ENCODE measurements at regions not wholly inside any gene's neighbourhood (a gene's known extent, or its start where the extent isn't known, plus 50 kb on each side); places are given as distances from the start of the nearest gene placed in this dataset.
"Not testable (repeated sequence)": the region's sequence is repeated elsewhere in the genome, so short reads cannot be mapped to it uniquely, and the experiment has no call there.

- DNase-seq, result no peak
Measured at GRCh38 chr4:130703211-130703935, 1607.4 kb downstream of the C4orf33 start.

GRCh38 chr4:130705023-130705422, 1609.1 kb downstream of the C4orf33 start:
- no peak for DNase-seq

DNA sequence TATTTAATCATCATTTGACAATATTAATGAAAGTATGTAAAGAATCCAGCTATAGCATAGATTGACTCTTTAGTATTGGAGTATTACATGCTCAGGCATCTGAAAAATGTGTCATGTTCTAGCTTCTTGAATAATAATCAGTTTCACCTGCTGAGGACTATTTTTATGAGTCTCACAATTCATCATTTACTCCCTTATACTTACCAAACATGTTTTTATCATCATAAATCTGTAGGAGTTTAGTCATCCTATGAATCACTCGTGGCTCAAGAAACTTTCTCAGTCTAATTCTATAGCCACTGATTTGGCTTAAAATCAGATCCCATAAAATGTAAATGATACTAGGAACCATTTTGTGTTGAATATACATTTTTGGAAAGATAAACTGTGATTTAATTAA, 1616.1 kb downstream of the C4orf33 start:
- DNase-seq, result no peak

GRCh38 chr4:130714006-130714405, 1618.1 kb downstream of the C4orf33 start:
- no peak for DNase-seq

DNA sequence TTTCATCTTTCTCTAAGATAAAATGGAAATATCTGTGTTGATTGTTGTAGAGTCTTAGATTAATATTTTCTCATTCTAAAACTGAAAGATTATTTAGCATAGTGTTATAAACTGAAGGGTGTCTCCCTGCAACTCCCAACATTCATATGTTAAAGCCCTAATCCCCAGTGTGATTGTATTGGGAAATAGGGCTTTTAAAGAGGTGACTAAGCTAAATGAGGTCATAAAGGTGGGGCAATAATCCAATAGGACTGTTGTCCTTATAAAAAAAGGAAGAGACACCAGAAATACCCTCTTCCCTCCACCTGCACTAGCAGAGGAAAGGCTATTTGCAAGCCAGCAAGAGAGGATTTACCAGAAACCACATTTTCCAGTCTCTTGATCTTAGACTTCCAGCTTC, 1626.4 kb downstream of the C4orf33 start:
- DNase-seq, result no peak

- no peak for DNase-seq
Measured at GRCh38 chr4:130736436-130737185, 1640.7 kb downstream of the C4orf33 start.

- no peak for DNase-seq
Measured at GRCh38 chr4:130738233-130738632, 1642.3 kb downstream of the C4orf33 start.

- no peak for DNase-seq
Measured at GRCh38 chr4:130747842-130748241, 1651.9 kb downstream of the C4orf33 start.

- DNase-seq, result no peak
Measured at GRCh38 chr4:130753926-130754325, 1658.0 kb downstream of the C4orf33 start.

GRCh38 chr4:130760246-130760645, 1664.3 kb downstream of the C4orf33 start:
- no peak for DNase-seq

GRCh38 chr4:130767384-130767783, 1671.4 kb downstream of the C4orf33 start:
- DNase-seq, result not testable (repeated sequence)

- DNase-seq, result not testable (repeated sequence)
Measured at GRCh38 chr4:130772966-130773365, 1677.0 kb downstream of the C4orf33 start.

GRCh38 chr4:130808492-130808891, 1712.5 kb downstream of the C4orf33 start:
- DNase-seq, result no peak

DNA sequence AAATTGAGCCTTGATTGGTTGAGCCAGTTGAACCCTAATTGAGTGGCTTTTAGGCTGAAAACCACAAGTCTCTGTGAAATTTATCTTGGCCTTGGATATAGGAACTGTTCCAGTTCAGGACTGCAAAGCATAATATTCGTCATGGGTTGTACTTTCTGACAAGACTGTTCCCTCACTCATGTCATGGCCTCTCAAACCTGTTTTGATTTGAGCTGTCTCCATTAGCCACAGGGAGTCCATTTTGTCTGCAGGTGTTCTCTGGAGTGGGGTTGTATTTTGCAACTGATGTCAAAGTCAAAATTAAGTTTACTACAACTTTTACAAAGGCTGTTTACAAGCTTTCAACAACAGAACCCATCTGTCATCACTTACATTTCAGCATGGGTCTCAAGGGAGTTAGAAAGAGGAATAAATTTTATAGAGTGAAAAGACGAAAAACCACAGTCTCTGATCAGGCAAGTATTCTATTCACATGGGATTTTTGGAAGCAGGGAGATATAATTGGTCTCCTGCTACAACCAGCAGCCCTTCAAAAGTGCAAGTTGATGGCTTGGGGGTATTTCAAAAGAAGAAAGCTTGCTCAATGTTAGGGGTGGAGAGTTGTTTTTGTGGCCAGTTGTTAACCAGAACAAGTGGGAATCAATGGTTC, 1716.3 kb downstream of the C4orf33 start:
- no peak for DNase-seq

GRCh38 chr4:130814896-130815295, 1718.9 kb downstream of the C4orf33 start:
- DNase-seq, result no peak

- DNase-seq, result no peak
Measured at GRCh38 chr4:130820448-130820847, 1724.5 kb downstream of the C4orf33 start.

- no peak for DNase-seq
Measured at GRCh38 chr4:130825284-130825683, 1729.3 kb downstream of the C4orf33 start.

DNA sequence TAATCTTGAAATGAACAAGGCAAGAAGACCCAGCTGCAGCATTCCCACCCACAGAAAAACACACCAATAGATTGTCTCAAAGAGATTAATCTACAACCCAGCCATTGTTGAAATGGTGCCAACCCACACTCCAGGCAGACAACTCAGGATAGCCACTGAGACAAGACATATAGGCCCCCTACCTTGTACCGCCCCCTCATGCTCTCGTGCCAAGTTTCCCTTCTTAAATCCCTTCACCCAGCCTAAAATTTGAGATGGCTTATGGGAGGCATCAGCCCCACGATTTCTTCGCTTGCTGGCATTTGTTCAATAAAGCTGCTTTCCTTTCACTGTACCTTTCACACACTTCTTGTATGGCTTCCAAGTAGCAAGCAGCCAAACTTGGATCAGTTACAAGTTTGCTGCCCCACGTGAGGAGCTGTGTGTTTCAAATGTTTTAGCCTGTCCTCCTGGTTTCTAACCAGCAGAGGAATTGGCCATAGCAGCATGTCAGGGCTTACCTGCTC, 1754.1 kb downstream of the C4orf33 start:
- DNase-seq, result no peak

DNA sequence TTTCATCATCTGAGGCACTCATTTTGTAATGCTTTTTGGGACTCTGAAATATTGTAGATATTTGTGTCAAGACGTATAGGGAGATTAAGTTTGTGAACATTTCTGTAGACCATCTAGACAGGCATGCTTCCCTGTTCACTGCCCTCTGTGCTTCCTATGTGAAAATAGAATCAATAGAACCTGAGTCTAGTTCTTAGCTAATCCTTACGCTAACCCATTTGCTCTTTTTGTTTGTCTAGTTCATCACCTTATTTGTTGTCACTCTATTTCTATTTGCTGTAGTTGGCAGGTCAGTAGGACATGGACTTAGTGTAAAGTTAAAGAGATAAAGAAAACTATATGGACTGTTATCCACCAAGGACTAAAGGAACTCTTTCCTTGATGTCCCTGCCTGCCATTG, 1755.2 kb downstream of the C4orf33 start:
- DNase-seq, result no peak

DNA sequence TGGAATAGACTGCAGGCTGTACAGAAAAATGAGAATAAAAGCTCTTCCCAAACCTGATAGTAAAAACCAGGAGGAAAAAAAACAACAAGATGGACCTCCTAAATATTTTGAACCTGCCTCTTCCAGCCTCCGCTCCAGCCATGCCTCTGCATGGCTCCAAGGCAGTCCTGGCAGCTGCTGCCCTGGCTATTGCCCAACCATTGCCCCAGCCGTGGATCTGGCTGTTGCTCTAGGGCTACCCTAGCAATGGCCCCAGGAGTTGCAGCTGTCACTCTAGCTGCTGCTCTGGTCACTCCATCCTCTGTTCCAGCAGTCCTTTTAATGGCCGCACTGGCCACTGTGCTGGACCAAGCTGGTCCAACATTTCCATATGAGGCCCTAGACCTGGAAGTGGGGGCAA, 1756.0 kb downstream of the C4orf33 start:
- DNase-seq, result no peak

DNA sequence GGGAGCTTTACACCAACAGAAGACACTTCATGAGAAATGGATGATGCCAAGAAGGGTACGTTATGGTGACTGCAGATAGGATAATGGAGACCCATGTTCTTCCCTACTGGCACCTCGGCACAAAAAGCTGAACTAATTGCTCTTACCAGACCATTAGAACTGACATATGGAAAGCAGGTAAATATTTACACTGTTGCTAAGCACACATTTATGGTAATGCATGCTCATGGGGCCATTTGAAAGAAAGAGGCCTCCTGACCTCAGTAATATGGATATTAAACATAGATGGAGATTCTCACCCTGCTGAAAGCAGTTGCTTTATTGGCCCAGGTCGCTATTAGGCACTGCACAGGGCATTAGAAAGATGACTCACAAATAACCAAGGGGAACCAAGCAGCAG, 1759.6 kb downstream of the C4orf33 start:
- DNase-seq, result no peak

DNA sequence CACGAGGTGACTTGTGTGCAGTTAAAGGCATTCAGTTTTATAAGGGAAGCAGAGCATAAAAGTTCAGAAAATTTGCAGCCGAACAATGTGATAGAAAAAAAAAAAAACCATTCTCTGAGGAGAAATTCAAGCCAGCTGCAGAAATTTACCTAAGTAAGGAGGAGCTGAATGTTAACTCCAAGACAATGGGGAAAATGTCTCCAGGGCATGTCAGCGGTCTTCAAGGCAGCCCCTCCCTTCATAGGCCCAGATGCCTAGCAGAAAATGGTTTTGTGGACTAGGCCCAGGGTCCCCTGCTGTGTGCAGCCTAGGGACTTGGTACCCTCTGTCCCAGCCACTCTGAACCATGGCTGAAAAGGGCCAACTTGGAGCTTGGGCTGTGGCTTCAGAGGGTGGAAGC, 1764.0 kb downstream of the C4orf33 start:
- DNase-seq, result no peak

DNA sequence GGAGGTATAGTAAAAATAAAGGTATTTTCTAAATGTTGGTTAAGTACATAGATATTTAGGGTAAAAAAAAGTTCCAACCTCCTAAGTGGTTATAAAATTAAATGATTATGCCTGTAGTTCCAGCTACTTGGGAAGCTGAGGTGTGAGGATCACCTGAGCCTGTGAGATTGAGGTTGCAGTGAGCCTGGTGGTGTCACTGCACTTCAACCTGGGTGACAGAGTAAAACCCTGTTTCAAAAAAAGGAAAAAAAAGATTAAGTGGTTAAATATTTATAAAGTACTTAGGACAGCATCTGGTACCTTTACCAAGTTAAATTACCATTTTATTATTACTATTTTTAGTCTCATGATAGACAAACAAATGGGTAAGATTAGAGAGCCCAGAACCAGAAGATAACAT, 1801.0 kb downstream of the C4orf33 start:
- DNase-seq, result no peak

GRCh38 chr4:130901321-130901720, 1805.4 kb downstream of the C4orf33 start:
- no peak for DNase-seq

All from NCI-H1048 (cell line).